Coronary artery (tissue), 2 donors: ENCODE measurements at regions not wholly inside any gene's neighbourhood (a gene's known extent, or its start where the extent isn't known, plus 50 kb on each side); places are given as distances from the start of the nearest gene placed in this dataset.

Source experiments
- DNase-seq: peaks from one replicate; pipeline ENCODE4 v3.0.0-alpha.2; 2017; ENCODE audit warnings: low spot score
- H3K27ac ChIP-seq, 2 donors: fragments of 200-600 bp; sonication (generic); one replicate each; pipeline ENCODE4 v1.5.1; 2016 to 2019
- H3K4me3 ChIP-seq: fragments of 200-600 bp; sonication (generic); 2 replicates; pipeline ENCODE4 v1.5.1; 2016; ENCODE audit warnings: mild to moderate bottlenecking, moderate library complexity
- TF ChIP-seq, protein P1 (sequence below): fragments of 200-600 bp; sonication (generic); IDR thresholded peaks from one replicate; pipeline ENCODE4 v1.5.1; 2019; ENCODE audit warnings: antibody characterized with exemption

DNA sequence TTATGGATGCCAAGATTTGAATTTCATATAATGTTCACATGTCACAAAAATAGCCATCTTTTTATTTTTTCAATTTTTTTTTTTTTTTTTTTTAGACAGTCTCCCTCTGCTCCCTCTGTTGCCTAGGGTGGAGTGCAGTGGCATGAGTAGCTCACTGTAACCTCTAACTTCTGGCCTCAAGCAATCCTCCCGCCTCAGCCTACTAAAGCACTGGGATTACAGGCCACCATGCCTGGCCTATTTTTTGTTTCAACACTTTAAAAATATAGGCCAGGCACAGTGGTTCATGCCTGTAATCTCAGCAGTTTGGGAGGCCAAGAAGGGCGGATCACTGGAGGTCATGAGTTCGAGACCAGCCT lies 246.3 kb downstream of the SKIDA1 start:
- Histone ChIP-seq H3K4me3 (no peak overlapping the region), H3K27ac (no peak overlapping the region)
- TF ChIP-seq, protein P1, sequence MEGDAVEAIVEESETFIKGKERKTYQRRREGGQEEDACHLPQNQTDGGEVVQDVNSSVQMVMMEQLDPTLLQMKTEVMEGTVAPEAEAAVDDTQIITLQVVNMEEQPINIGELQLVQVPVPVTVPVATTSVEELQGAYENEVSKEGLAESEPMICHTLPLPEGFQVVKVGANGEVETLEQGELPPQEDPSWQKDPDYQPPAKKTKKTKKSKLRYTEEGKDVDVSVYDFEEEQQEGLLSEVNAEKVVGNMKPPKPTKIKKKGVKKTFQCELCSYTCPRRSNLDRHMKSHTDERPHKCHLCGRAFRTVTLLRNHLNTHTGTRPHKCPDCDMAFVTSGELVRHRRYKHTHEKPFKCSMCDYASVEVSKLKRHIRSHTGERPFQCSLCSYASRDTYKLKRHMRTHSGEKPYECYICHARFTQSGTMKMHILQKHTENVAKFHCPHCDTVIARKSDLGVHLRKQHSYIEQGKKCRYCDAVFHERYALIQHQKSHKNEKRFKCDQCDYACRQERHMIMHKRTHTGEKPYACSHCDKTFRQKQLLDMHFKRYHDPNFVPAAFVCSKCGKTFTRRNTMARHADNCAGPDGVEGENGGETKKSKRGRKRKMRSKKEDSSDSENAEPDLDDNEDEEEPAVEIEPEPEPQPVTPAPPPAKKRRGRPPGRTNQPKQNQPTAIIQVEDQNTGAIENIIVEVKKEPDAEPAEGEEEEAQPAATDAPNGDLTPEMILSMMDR = no peak
- DNase-seq = no peak

DNA sequence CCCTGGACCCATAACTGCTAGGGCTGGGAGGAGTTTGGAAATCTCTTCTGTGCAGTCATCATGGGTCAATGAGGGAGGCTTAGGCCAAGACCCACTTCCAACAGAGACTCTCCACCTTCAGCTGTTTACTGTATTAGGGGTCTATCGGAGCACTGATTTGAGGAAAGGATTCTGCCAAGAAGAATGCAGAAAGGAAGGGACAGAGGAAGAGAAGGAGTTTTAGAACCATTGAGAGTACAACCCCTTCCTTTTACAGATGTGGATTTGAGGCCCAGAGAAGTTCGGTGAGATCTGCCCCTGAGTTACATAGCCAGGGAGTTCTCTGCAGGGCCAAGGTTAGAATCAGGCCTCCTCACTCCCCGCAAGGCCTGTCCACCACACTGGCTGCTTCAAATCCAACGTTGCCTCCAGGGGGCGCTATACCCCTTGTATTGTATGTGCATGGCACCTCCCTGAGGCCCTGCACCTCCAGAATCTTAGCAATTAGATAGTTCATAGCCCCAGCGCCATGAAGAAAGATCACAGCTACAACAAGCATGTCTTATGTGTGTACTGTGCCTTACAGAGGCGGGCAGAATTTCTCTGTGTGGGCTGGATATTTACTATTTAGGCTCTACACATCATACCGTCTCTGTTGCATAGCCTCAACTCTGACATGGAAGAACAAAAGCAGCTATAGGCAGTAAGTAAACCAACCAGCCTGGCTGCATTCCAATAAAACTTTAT lies 246.8 kb downstream of the SKIDA1 start:
- H3K4me3 ChIP-seq = no peak overlapping the region
- TF ChIP-seq, protein P1 = peak; percentile 72
- H3K27ac ChIP-seq = no peak overlapping the region
- DNase-seq = peak; percentile 87

DNA sequence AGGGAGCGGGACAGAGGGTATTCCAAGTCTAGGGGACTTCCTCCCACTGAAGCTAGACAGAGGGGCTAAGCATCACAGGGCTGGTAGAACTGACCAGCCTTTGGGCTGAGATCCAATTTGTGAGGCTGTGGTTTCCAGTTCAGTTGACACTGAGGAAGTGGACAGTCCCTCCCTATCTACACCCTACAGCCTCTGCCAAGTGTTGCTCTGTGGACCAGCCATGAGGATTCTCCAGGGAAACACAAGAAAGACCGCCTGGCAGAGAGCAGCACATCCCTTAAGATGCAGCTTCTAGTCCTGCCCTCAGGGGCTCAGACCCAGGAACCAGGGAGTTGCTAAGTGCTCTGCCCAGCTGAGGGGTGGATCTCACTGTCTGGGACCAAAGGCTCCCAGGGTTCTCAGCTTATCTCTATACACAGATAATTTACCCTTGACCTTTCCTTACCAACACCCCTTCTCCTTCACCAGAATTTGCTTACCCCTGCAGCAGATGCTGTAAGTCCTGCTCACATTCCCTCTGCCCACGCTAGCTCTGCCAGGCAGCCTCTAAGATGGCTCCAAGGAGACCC lies 252.0 kb downstream of the SKIDA1 start:
- TF ChIP-seq, protein P1 = no peak
- Histone ChIP-seq H3K4me3 (no peak overlapping the region), H3K27ac (no peak overlapping the region)
- no peak for DNase-seq

DNA sequence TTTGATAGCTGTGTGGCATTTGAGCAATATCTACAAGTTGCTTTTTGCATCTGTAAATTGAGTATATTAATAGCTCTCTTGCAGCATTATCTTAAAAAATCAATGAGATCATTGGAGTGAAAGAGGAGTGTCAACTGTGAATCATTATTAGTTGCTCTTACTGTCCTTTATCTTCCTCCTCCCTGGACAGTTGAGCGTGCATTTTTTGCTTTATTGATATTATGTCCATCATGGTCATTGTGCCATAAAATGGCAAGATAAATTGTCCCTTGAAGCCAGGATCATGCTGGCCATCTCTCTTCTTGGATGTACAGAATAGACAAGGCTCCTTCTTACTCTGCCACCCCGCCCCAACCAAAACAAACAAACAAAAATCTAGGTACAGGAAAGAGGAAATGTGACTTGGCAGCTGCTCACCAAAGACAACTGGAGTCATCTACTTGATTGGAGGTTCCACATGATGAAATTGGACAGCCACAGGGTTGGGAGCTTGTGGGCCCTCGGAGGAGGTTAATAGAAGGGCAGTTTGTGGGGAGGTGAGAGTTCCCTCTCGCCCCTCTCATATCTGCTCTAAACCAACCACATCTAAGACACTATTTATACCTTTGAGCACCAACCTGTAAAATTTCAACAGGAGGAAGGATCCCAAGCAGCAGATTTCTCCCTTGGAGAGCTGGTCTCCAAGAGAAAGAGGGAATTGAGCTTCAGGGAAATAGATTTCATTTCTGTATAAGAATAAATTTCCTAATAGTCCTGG lies 252.7 kb downstream of the SKIDA1 start:
- DNase-seq = no peak
- TF ChIP-seq, protein P1 = no peak
- no peak overlapping the region for H3K27ac ChIP-seq
- no peak overlapping the region for H3K4me3 ChIP-seq

DNA sequence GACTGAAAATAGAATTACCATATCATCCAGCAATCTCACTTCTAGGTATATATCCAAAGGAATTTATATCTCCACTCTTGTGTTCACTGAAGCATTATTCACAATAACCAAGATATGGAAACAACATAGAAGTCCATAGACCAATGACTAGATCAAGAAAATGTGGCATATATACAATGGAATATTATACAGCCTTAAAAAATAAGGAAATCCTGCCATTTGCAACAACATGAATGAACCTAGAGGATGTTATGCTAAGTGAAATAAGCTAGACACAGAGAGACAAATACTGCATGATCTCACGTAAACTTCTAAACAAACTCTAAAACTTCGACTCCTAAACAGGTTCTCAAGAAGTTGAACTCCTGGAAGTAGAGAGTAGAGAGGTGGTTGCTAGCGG lies 254.5 kb downstream of the SKIDA1 start:
- Histone ChIP-seq H3K27ac (no peak overlapping the region), H3K4me3 (no peak overlapping the region)
- TF ChIP-seq, protein P1 = no peak
- no peak for DNase-seq

DNA sequence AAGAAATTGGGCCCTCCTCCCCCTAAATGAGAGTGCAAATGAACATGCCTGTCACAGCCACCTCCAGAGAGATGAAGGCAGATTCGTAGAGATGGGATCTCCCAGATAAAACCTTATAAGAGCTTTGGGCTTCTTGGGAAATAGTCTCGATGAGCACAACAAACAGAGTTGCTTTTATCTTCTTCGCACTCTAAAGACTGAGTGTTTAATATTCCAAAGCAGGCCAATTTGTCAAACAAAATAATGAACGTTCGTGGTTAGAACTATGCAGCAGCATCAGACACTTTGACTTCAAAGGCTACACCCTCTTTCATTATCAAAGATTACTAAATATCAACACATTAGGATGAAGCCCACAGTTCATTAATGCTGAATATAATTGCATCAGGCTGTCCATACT lies 256.2 kb downstream of the SKIDA1 start:
- TF ChIP-seq, protein P1 = no peak
- DNase-seq = no peak
- Histone ChIP-seq H3K4me3 (no peak overlapping the region), H3K27ac (no peak overlapping the region)
